GM12891 (cell line): ENCODE measurements at regions not wholly inside any gene's neighbourhood (a gene's known extent, or its start where the extent isn't known, plus 50 kb on each side); places are given as distances from the start of the nearest gene placed in this dataset.

Source experiments
- DNase-seq: peaks from one replicate; pipeline ENCODE4 v3.0.0; 2011; ENCODE audit warnings: low spot score; ENCODE audit not compliant: insufficient read length
- FAIRE-seq: peaks from 2 replicates; lab custom pipeline; 2011; peaks lifted over from hg19 to GRCh38; lab: Jason Lieb, UNC
- PAX5 ChIP-seq: IDR thresholded peaks from 2 replicates; pipeline ENCODE4 v1.6.1; 2011; ENCODE audit warnings: low read length, moderate library complexity, mild to moderate bottlenecking; ENCODE audit not compliant: insufficient read depth, severe bottlenecking
- POLR2A ChIP-seq: IDR thresholded peaks from 2 replicates; pipeline ENCODE4 v1.6.1; 2011; ENCODE audit warnings: low read depth, low read length, control low read depth
- POLR2AphosphoS5 ChIP-seq: IDR thresholded peaks from 2 replicates; pipeline ENCODE4 v1.6.1; 2011; ENCODE audit warnings: low read depth, low read length, control low read depth
- POU2F2 ChIP-seq: IDR thresholded peaks from 2 replicates; pipeline ENCODE4 v1.6.1; 2011; ENCODE audit warnings: low read depth, mild to moderate bottlenecking, control low read depth, low read length, moderate library complexity
- SPI1 ChIP-seq: IDR thresholded peaks from 2 replicates; pipeline ENCODE4 v1.6.1; 2011; ENCODE audit warnings: low read depth, low read length, control low read depth
- TAF1 ChIP-seq: IDR thresholded peaks from 2 replicates; pipeline ENCODE4 v1.6.1; 2011; ENCODE audit warnings: low read depth, low read length, control low read depth

- FAIRE-seq (peak; percentile 93), DNase-seq (no peak)
- TF ChIP-seq SPI1 (no peak), POLR2AphosphoS5 (no peak), POLR2A (no peak), POU2F2 (0 out of 2 replicates have a peak, but pooled peaks have one; percentile 25), TAF1 (no peak), PAX5 (peak; percentile 70)
Measured at GRCh38 chr5:158398360-158399201, 539.6 kb upstream of the CLINT1 start.

- peak; percentile 83 for FAIRE-seq
- no peak for DNase-seq
- TF ChIP-seq POLR2A (no peak), SPI1 (no peak), PAX5 (no peak), POLR2AphosphoS5 (no peak), TAF1 (no peak), POU2F2 (no peak)
Measured at GRCh38 chr5:158397278-158397677, 538.3 kb upstream of the CLINT1 start.

GRCh38 chr5:158394102-158394501, 535.2 kb upstream of the CLINT1 start:
- FAIRE-seq = no peak
- no peak for TF ChIP-seq PAX5
- TF ChIP-seq POLR2A = no peak
- TF ChIP-seq POLR2AphosphoS5 = no peak
- no peak for TF ChIP-seq POU2F2
- no peak for DNase-seq

GRCh38 chr5:158393457-158393856, 534.5 kb upstream of the CLINT1 start:
- TF ChIP-seq SPI1 = no peak
- TF ChIP-seq TAF1 = no peak
- TF ChIP-seq PAX5 = no peak
- TF ChIP-seq POLR2A = no peak
- no peak for TF ChIP-seq POU2F2
- TF ChIP-seq POLR2AphosphoS5 = no peak
- FAIRE-seq = peak; percentile 58
- DNase-seq = no peak

- DNase-seq = no peak
- no peak for FAIRE-seq
- TF ChIP-seq POU2F2 (no peak), POLR2AphosphoS5 (no peak), SPI1 (no peak), POLR2A (no peak), TAF1 (no peak)
Measured at GRCh38 chr5:158392753-158393152, 533.8 kb upstream of the CLINT1 start.

GRCh38 chr5:158390577-158390976, 531.6 kb upstream of the CLINT1 start:
- peak; percentile 87 for FAIRE-seq
- DNase-seq = no peak
- TF ChIP-seq SPI1 = peak; percentile 36; the same call in 1 of the 2 replicates
- no peak for TF ChIP-seq POU2F2
- no peak for TF ChIP-seq POLR2AphosphoS5
- no peak for TF ChIP-seq POLR2A

- FAIRE-seq (peak; percentile 50), DNase-seq (no peak)
- TF ChIP-seq TAF1 (no peak), POLR2A (no peak), POU2F2 (no peak), SPI1 (no peak), PAX5 (no peak), POLR2AphosphoS5 (no peak)
Measured at GRCh38 chr5:158389786-158390185, 530.8 kb upstream of the CLINT1 start.

- TF ChIP-seq PAX5 (no peak), SPI1 (no peak), POLR2A (no peak), POU2F2 (no peak), TAF1 (no peak), POLR2AphosphoS5 (no peak)
- DNase-seq (no peak), FAIRE-seq (no peak)
Measured at GRCh38 chr5:158388021-158388420, 529.1 kb upstream of the CLINT1 start.

- no peak for FAIRE-seq
Measured at GRCh38 chr5:158387499-158387898, 528.6 kb upstream of the CLINT1 start.

GRCh38 chr5:158385982-158386381, 527.0 kb upstream of the CLINT1 start:
- no peak for FAIRE-seq
- no peak for TF ChIP-seq POU2F2
- no peak for DNase-seq

More at GRCh38 chr5:158387499-158387898, 528.6 kb upstream of the CLINT1 start:
- no peak for TF ChIP-seq SPI1
- TF ChIP-seq POLR2A = no peak
- TF ChIP-seq PAX5 = no peak
- no peak for TF ChIP-seq POU2F2
- TF ChIP-seq POLR2AphosphoS5 = no peak
- no peak for TF ChIP-seq TAF1
- DNase-seq = no peak
